Gastrocnemius medialis (tissue), 4 donors: ENCODE measurements at regions not wholly inside any gene's neighbourhood (a gene's known extent, or its start where the extent isn't known, plus 50 kb on each side); places are given as distances from the start of the nearest gene placed in this dataset.
"Not testable (repeated sequence)": the region's sequence is repeated elsewhere in the genome, so short reads cannot be mapped to it uniquely, and the experiment has no call there.

Experiments
- ATAC-seq, 2 donors: fragments of 150-250 bp; one replicate each; pipeline ENCODE4 v1.9.1; 2016
- DNase-seq, 2 donors: peaks; one replicate each; pipeline ENCODE4 v3.0.0-alpha.2; 2019
- H3K27ac ChIP-seq, 4 donors: fragments of 200-600 bp; sonication (generic); 1 replicate in 1 of 4; 2 replicates in 3 of 4; pipeline ENCODE4 v1.5.1; 2016 to 2018; ENCODE audit warnings: mild to moderate bottlenecking in 2 of 4, moderate library complexity in 1 of 4
- H3K27me3 ChIP-seq, 3 donors: fragments of 200-600 bp; sonication (generic) in 2 of 3; 1 replicate in 1 of 3; 2 replicates in 2 of 3; pipeline versions ENCODE4 v1.5.1 to v1.6.0; 2016 to 2019; ENCODE audit warnings: mild to moderate bottlenecking in 1 of 3, moderate library complexity in 1 of 3
- H3K36me3 ChIP-seq, 2 donors: fragments of 200-600 bp; sonication (generic) in 1 of 2; one replicate each; pipeline ENCODE4 v1.5.1; 2017 to 2018
- H3K4me1 ChIP-seq, 2 donors: fragments of 200-600 bp; sonication (generic) in 1 of 2; one replicate each; pipeline ENCODE4 v1.5.1; 2016 to 2017; ENCODE audit warnings: mild to moderate bottlenecking in 2 of 2
- H3K4me3 ChIP-seq, 4 donors: fragments of 200-600 bp; sonication (generic) in 3 of 4; 1 replicate in 1 of 4; 2 replicates in 3 of 4; pipeline ENCODE4 v1.5.1; 2016 to 2019; ENCODE audit warnings: mild to moderate bottlenecking in 2 of 4
- H3K9me3 ChIP-seq, 3 donors: fragments of 200-600 bp; sonication (generic) in 2 of 3; 1 replicate in 1 of 3; 2 replicates in 2 of 3; pipeline ENCODE4 v1.5.1; 2016 to 2019
- CTCF ChIP-seq, 5 experiments: fragments of 450-650 bp in 3 of 5; fragments of 200-600 bp in 2 of 5; sonication (generic) in 2 of 5; IDR thresholded peaks in 4 of 5; conservative IDR thresholded peaks in 1 of 5; 1 replicate in 4 of 5; 2 replicates in 1 of 5; pipeline ENCODE4 v1.5.1; 2016 to 2019; ENCODE audit warnings: antibody characterized with exemption in 5 of 5, mild to moderate bottlenecking in 3 of 5, moderate library complexity in 3 of 5
- POLR2A ChIP-seq, 2 donors: fragments of 450-650 bp; IDR thresholded peaks; one replicate each; pipeline ENCODE4 v1.6.1; 2017; ENCODE audit warnings: antibody characterized with exemption in 2 of 2, mild to moderate bottlenecking in 2 of 2, moderate library complexity in 2 of 2
- in situ Hi-C, 4 donors: fragments of 200-750 bp; cut with MboI; loops; one replicate each; pipeline versions ENCODE4 v1.15.0 to v1.8.0; 2017; ENCODE audit warnings: low sequenced_read_pairs in 4 of 4
- intact Hi-C: fragments of 100-400 bp; cut with DNase I; formaldehyde crosslinking; loops from one replicate; pipeline ENCODE4 v1.15.1; 2023; ENCODE audit warnings: low total_unique reads

GRCh38 chr13:78867655-78868054 lies 208.7 kb upstream of the OBI1 start:
- no peaks in the 10 kb centered on the region for H3K36me3 ChIP-seq
- H3K4me1 ChIP-seq, result no peaks in the 10 kb centered on the region
- TF ChIP-seq POLR2A (IDR thresholded peaks at IDR 0.05) (no peak), CTCF (IDR thresholded peaks at IDR 0.05 in 4 of 5, conservative IDR thresholded peaks at IDR 0.05 in 1 of 5) (no peak)
- ATAC-seq (no peak), DNase-seq (no peak)
- no peaks in the 10 kb centered on the region for H3K27me3 ChIP-seq
- no peak overlapping the region for H3K4me3 ChIP-seq
- H3K9me3 ChIP-seq, result no peaks in the 10 kb centered on the region
- no peak overlapping the region for H3K27ac ChIP-seq
- in situ Hi-C loops, result no loop called here
- intact Hi-C loops, result no loop called here

- H3K4me3 ChIP-seq, DNase-seq, H3K4me1 ChIP-seq, intact Hi-C loops, H3K36me3 ChIP-seq, H3K27me3 ChIP-seq, H3K9me3 ChIP-seq, in situ Hi-C loops, H3K27ac ChIP-seq, ATAC-seq: not testable (repeated sequence)
Measured at GRCh38 chr13:78866076-78866475, 207.1 kb upstream of the OBI1 start.

GRCh38 chr13:78862446-78862845 lies 203.5 kb upstream of the OBI1 start:
- no peak for TF ChIP-seq POLR2A (IDR thresholded peaks at IDR 0.05)
- TF ChIP-seq CTCF (IDR thresholded peaks at IDR 0.05 in 4 of 5, conservative IDR thresholded peaks at IDR 0.05 in 1 of 5), result no peak

GRCh38 chr13:78852709-78853108 lies 193.8 kb upstream of the OBI1 start:
- H3K9me3 ChIP-seq, result no peaks in the 10 kb centered on the region
- in situ Hi-C loops (no loop called here), intact Hi-C loops (no loop called here)
- no peak overlapping the region for H3K27ac ChIP-seq
- DNase-seq (no peak), ATAC-seq (no peak)
- H3K36me3 ChIP-seq, result no peaks in the 10 kb centered on the region
- H3K27me3 ChIP-seq, result no peaks in the 10 kb centered on the region
- no peak overlapping the region for H3K4me3 ChIP-seq
- H3K4me1 ChIP-seq, result no peaks in the 10 kb centered on the region
- TF ChIP-seq POLR2A (IDR thresholded peaks at IDR 0.05), result no peak
- no peak for TF ChIP-seq CTCF (IDR thresholded peaks at IDR 0.05 in 4 of 5, conservative IDR thresholded peaks at IDR 0.05 in 1 of 5)

More at GRCh38 chr13:78862446-78862845, 203.5 kb upstream of the OBI1 start:
- Histone ChIP-seq H3K4me3 (no peak overlapping the region), H3K4me1 (no peaks in the 10 kb centered on the region), H3K27me3 (no peaks in the 10 kb centered on the region), H3K27ac (no peak overlapping the region), H3K9me3 (no peaks in the 10 kb centered on the region), H3K36me3 (no peaks in the 10 kb centered on the region)
- intact Hi-C loops (no loop called here), in situ Hi-C loops (no loop called here)
- no peak for ATAC-seq
- no peak for DNase-seq

GRCh38 chr13:78845656-78846365 lies 186.9 kb upstream of the OBI1 start:
- Histone ChIP-seq H3K4me1 (no peaks in the 10 kb centered on the region), H3K9me3 (no peaks in the 10 kb centered on the region), H3K27me3 (no peaks in the 10 kb centered on the region), H3K4me3 (no peak overlapping the region), H3K27ac (no peak overlapping the region), H3K36me3 (no peaks in the 10 kb centered on the region)
- no peak for DNase-seq
- TF ChIP-seq POLR2A (IDR thresholded peaks at IDR 0.05) (no peak), CTCF (IDR thresholded peaks at IDR 0.05 in 4 of 5, conservative IDR thresholded peaks at IDR 0.05 in 1 of 5) (no peak)
- in situ Hi-C loops (no loop called here), intact Hi-C loops (no loop called here)
- ATAC-seq, result no peak
